ENCODE measurements at regions not wholly inside any gene's neighbourhood (a gene's known extent, or its start where the extent isn't known, plus 50 kb on each side); places are given as distances from the start of the nearest gene placed in this dataset.

- TF ChIP-seq RFX5 (IDR thresholded peaks at IDR 0.05; ENCODE audit: low read depth, low read length): no peak
- no peak for TF ChIP-seq CTCF (conservative IDR thresholded peaks at IDR 0.05; ENCODE audit: low read depth, low read length)
- TF ChIP-seq RCOR1 (IDR thresholded peaks at IDR 0.05; ENCODE audit: insufficient replicate concordance, low read length): no peak
- no peak for TF ChIP-seq POLR2A (IDR thresholded peaks at IDR 0.05; ENCODE audit: low read depth, low read length)
- TF ChIP-seq MXI1 (IDR thresholded peaks at IDR 0.05; ENCODE audit: borderline replicate concordance, low read depth, low read length): no peak
- TF ChIP-seq FOS (IDR thresholded peaks at IDR 0.05; ENCODE audit: low read depth, low read length): no peak
- no peak for TF ChIP-seq RAD21 (IDR thresholded peaks at IDR 0.05; ENCODE audit: low read length)
- TF ChIP-seq CHD1 (IDR thresholded peaks at IDR 0.05; ENCODE audit: low read depth, low read length): no peak
- no peak for TF ChIP-seq CEBPB (IDR thresholded peaks at IDR 0.05; ENCODE audit: low read depth, low read length)
- no peak for TF ChIP-seq SMC3 (IDR thresholded peaks at IDR 0.05; ENCODE audit: low read depth, low read length)
- TF ChIP-seq MAFK (IDR thresholded peaks at IDR 0.05; ENCODE audit: low read depth, low read length): no peak
- TF ChIP-seq NFE2L2 (IDR thresholded peaks at IDR 0.05; ENCODE audit: low read depth, low read length): no peak
Measured at GRCh38 chr14:65835501-65835900, 423.0 kb downstream of the FUT8 start.
